Stimulated activated CD8-positive, alpha-beta memory T cell treated with anti-CD3 and anti-CD28 coated beads, Interleukin-7, amount 100 ng/mL, for 48 hours (primary cell): ENCODE measurements at regions not wholly inside any gene's neighbourhood (a gene's known extent, or its start where the extent isn't known, plus 50 kb on each side); places are given as distances from the start of the nearest gene placed in this dataset.
A peak's percentile ranks its signal among the peaks of the same experiment; 100 is the strongest.

ENCODE experiments used
- DNase-seq, 2 donors: peaks; one replicate each; pipeline ENCODE4 v3.0.0-alpha.2; 2020; ENCODE audit warnings: low read depth in 1 of 2; ENCODE audit errors: extremely low read depth in 1 of 2

DNA sequence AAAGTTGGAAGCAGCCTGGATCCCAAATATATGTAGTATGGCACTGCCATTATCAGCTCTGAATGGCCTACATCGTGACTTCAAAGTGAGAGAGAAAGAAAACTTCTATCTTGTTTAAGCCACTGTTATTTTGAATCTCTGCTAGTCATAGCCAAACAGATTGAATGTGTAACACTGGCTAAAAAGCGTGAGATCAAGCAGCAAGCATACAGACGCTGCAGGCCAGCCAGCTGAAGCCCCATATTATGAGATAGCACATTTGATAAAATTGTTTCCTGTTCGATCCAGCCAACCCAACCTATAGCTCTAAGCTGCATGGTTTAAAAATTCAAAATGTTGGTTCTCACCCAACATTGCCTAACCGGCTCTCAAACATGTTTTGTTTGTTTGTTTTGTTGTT, 95.0 kb downstream of the DUSP6 start:
- DNase-seq = no peak

DNA sequence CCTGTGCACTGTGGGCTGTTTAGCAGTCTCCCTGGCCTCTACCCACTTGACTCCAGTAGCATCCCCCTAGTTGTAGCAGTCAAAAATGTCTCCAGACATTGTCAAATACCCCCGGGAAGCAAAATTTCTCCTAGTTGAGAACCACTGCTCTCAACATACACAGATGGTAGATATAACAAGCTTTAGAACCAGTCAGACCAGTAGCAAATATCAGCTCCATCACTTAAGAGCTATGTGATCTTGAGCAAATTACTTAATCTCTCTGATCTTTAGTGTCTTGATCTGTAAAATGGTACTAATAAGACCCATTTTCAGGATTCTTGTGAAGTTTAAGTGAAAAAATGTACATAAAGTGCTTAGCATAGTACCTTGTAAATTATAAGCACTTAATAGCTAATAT, 96.2 kb downstream of the DUSP6 start:
- DNase-seq = no peak

DNA sequence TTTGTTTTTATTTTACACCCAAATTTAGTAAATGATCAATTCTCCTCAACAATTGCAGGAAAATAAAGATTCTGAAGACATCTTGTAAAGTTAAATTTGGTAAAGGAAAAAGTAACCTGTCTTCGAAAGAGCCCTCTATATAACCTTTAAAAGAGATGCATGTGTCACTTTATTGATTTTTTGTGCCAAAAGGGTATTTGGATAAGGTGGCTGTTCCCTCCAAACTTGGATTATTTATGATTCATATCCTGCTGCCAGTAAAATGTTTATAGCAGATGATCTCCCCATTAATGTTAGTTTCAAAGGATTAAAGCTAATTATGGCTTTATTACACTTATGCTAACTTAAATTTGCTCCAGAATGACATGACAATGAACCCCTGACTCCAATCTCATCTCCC, 98.8 kb downstream of the DUSP6 start:
- no peak for DNase-seq

DNA sequence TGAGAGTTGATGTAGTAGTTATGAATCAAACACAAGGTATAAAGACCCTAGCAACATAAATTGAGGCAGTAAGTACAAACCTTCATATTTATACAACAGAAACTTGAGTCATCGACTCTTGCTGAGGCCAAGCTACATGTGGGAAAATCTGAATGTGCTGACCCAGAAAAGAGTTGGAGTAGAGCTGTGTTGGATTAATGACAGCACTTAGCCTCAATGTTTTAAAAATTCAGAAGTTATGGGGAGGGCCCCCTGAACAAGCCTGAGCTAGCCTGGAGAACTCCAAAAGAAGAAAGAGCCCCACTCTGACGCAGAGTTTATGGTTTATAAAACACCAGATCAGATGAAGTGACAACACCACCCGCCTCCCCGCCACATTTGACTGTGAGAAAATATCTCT, 100.0 kb downstream of the DUSP6 start:
- DNase-seq = no peak

DNA sequence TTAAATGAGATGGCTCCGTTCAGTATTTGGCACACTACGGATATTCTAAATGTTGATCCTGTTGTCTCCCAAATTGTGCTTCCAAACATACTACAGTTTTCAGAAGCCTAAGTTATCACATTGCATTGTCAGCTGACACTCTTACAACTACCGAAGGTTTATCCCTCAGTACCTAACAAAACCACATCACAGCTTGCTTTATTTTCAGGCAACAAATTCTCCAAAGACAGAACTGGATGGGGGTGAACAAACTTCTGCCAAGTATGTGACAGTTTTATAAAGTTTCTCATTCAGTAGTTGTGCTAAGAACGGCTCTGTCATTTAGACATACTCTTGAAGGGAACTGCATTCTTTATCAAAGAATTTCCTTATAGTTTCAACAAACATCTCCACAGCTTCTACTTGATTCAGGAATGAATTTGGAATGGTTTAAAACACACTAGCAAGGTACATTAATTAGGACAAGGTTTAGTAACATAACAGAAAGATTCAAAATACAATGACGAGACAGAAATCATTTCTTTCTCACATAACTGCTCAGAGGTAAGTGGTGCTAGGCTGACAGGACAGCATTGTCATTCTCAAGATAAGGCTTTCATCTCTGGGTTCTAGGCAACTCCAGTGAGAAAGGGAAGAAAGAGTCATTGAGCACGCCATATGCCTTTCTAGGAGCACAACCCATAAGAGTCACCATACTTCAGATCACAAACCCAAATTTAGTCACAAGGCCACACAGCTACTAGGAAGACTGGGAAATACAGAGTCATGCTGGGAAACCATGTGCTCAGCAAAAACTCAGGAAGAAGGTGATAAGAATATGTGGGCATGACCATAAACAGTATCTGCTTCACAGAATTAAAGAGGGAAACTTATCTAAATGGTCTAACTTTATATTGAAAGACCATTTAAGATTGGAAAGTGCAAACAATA, 100.7 kb downstream of the DUSP6 start:
- DNase-seq = no peak

DNA sequence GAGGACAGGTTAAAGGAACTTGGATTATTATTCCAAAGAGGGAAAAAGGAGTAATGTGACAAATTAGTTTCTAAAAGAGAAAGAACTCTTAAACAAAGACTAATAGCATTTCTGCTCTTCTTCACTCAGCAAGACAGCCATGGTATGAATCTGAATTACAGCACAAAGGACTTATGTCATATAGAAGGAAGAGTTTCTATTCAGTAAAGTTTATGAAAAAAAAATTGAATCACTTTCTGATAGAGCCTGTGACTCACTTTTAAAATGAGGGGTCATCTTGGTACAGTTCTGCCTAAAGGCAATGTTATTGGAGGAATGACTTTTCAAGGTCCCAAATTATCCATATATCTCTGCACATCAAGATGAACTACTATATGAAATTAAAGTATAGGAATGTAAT, 101.7 kb downstream of the DUSP6 start:
- no peak for DNase-seq

DNA sequence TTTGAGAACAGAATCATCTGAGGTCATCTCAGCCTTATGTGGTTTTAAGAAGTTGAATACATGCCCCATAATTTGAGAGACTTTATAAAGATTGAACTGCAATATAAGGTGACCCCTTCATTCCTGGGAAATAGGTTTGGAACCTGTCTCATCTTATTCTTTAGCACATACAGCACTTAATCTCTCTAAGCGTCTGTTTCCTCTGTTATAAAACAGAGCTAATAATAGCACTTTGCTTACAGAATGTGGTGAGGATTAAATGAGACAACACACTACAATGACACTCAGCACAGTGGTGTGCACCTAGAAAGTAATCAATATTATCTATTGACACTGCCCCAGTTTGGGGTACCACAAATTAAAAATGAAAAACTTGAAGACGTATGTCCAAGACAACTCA, 102.1 kb downstream of the DUSP6 start:
- DNase-seq = no peak

DNA sequence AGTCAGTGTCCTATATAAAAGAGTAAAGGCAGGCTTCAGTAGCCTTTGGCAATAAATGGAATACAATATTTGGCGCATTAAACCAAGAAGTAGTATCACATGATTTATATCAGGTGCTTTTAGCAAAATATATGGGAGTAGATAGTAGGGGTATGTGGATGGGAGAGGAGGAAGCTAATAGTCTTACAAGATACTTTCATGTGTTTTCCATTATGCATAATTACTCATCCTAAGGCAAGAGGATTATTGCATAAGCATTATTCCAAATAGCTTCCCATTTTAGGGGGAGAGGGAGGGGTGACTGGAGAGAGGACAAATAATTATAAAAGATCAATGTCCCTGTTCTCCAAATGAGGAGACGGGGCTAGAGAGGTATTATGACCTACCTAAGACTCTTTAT, 104.3 kb downstream of the DUSP6 start:
- DNase-seq = no peak

DNA sequence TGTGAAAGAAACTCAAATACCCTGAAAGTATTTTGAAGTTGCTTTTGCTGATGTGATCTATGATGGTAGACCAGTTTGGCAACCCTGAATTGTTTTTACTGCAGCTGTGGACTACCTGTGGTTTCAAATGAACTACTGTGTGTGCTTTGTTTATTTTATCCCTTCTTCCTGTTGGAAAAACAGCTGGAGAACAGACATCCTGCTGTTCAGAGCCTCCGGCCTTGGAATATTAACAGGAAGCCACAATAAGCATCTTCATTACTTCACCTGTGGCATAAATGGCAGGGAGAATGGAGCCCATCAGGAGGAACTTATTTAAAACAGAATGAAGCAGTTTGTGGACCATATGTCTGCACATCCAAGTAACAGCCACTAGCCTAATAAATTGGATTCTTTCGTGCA, 104.8 kb downstream of the DUSP6 start:
- no peak for DNase-seq

DNA sequence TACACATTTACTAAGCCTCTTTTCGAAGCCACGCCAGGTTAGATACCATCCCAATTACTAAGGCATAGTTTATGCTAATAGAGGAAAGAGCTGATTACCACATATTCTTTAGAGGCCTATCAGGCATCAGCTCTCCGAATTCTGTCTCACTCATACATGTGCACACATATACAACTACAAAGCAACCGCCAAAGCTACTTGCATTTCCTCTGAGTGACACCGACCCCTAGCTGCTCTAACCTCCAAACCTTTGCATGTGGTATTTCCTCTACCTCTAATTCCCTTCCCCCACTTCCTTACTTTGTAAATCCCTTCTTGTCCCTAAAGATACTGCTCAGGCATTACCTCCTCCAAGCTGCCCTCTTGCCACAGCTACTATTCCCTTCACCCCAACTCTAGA, 107.2 kb downstream of the DUSP6 start:
- DNase-seq = peak in 1 of 2 donors; percentile 41

DNA sequence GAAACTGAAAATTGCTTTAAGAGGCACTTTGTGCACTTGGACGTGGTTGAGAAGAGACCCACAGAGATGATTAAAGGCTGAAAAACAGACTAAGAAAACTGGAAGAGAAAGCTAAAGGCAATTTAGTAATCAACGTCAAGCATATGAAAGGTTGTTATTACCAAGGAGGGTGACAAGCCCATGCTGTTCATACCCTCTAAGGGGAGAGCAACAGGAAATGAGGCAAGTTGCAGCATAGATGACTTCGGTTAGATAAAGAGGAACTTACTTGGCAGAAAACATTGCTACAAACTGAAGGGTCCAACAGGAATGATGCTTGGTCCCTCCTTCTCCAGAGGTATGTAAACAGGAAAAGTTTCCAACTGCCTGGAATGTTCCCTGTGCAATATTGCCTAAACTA, 107.8 kb downstream of the DUSP6 start:
- peak in 1 of 2 donors; percentile 34 for DNase-seq

DNA sequence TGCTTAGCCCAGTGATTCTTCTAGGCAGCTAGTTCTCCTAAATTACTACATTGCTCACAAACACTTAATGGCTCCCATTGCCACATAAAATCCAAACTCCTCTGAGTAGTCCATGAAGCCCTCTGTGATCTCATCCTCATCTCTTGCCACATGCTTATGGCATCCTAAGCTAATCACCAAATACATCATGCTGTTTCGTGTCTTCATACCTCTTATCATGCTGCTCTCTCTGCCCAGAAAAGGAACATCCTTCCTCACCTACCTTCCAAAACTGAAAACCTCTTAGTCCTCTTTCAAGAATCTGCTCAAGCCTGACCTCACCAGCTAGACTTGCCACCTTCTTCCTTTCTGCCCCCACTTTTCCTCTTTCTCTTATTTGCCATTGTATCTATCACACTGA, 108.5 kb downstream of the DUSP6 start:
- no peak for DNase-seq

DNA sequence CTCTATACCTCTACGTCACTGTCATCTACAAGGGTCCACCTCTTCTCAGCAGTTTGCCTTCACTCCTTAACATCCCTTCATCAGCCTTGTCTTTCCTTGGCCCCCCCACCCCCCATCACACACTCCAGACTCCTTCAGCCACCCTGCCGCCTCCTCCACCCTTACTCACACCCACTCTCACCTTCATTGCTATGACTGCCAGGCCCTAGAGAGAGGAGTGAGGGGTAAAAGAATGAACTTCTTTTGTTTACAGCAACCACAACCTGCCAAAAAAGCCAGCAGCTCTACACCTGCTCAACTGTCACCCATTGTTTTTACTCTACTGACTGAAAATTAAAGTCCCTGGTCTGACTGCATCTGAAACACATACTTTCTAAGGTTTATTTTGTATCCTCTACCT, 112.8 kb downstream of the DUSP6 start:
- DNase-seq = no peak

DNA sequence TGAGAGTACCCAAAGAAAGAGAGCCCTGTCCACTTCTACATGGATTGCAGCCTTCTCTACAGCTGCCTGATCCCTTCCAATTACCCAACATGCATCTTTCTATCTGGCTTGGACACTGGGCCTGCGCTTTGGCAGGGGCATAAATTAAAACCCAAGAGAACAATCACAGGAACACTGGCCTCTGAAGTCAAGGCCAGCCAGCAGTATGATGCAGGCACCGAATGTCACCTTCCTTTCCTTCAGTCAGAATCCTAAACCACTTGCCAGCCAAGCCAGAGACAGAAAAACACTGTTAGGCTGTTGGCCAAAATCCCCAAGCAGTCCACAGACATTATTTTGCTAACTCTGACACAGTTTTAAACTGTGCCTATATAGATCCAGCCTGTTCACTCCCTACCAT, 113.7 kb downstream of the DUSP6 start:
- no peak for DNase-seq

DNA sequence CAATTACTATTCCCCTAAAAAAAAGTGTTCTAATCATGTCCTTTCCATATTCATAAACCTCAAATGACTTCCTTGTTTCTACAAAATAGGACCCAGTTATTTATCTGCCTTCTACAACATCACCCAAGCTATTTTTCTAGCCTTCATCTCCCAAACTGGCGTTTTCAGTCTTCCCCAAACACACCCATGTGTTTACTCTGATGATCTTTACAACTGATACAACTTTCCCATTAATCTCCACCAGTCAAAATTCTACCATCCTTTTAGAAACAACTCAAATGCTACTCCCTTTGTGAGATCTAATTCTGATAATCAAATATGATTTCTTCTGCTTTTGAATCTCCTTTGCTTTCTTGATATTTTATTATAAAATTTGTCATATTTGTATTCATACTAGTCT, 114.5 kb downstream of the DUSP6 start:
- DNase-seq = no peak

DNA sequence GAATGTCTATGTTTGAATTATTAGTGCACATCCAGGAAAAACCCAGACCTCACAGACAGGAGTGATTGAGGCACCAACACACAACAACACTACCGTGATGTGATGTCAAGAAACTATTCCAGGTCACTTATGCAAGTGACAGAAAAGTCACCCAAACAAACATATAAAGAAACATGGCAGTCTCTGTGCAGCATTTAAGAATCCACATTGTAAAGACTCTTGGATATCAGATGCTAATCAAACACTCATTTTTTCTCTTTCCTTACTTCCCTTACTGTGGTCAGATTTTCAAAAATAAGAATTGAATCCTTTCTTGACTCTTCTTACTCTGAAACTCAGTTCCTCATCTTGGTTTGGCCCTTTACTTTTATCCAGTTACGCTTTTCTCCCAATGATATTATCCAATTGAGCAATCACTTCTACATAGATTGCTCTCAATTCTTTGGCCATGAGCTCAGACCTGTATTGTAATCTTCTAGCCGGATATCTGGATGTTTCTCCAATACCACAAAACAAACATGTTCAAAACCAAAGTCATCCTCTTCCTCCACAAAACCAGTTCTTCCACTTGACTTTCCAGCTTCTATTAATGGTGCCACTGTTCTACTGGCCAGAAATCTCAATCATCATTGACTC, 115.4 kb downstream of the DUSP6 start:
- DNase-seq = no peak

DNA sequence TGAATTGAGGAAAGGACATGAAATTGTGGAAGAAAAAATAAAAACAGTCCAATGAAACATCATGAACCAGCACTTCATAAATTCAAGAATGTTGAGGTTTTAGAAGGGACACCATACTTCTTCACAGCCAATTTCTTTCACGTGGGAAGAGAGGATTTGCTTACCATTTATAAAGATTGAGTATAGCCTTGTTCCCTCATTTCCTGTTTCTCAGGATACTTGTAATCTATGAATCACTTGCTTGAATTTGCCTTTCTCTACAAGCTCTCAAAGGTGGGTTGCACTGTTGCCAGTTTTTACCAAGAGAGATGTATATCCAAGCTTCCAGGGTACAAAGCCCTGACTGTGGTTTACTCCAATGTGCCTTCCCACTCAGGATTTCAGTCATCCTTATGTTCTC, 116.1 kb downstream of the DUSP6 start:
- no peak for DNase-seq

DNA sequence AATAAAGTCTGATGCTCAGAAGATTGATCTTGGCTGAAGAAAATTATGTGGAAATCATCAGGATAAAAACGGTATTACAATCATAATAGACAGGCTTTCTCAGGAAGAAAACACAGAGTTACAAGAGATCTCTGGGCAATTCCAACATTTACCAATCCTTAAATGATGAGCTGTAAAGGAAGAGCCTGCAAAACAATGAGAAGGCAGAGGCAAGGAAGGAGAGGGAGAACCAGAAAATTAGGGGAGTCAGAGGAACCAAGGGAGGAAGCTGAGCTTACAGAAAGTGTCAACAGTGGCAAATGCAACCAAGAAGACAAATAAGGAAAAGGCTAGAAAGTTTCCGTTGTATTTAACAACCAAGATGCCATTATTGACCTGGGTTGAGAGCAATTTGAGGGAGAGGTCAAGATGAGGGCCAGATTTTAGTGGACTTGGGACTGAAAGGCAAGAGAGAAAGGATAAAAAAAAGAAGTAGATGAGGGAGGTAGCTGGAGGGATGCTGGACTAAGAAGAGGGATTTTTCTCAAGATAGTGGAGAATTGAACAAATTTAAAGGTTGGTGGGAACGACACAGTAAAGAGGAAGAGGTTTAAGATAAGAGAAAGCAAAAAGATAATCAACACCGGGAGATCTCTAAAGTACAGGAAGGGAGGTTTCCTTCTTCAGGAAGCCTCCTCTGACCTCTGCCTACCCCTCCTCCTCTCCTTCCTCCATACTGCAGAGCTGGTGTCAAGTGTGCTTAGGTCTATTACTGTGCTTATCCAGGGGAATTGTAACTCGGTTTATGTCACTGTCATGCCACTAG, 116.9 kb downstream of the DUSP6 start:
- no peak for DNase-seq

DNA sequence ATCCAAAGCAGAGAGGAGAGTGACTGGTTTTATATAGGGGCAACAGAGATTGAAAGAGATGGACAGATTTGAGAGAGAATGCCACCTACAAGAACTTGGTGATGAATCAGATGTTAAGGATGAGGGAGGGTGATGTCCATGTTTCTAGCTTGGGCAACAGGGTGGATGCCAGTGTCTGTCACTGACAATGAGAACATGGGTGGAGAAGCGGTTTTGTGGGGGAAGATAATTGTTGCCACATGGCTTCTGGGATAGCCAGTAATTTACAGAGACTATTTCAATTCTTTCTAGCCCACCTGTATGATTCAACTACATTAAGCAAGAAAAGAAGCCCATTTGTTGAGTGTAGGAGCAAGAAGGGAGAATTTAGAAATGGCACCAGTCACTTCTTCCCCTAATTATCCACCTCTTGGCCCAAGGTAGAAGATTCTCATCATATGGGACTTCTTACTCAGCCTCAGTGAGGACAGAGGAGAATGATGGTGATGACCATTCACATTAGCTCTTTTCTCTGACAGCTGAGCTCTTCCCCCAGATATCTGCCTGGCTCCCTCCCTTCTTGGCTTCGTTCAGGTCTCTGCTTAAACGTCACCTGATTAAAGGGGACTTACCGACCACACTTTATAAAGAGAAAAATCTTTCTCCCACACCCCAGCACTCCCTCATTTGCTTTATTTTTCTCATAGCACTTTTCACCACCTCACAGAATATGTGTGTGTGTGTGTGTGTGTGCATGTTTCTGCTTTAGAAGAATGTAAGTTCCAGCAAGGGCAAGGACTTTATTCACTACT, 117.8 kb downstream of the DUSP6 start:
- no peak for DNase-seq

DNA sequence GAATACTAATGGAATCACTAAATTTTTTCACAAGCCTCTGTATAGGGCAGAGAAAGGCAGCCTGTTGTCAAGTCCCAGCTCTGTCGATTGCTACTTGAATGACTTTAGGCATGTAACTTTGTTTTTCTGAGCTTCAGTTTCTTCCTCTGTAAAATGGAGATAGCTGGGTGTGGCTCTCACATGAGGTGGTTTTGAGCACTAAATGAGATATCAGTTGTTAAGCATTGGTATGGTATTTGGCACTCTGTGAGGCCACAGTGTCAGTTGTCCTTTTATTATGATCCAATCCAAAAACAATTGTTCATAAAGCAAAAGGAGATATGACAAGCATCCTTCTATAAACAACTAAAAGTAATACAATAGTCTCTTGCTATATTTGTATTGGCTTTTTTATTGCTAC, 120.6 kb downstream of the DUSP6 start:
- DNase-seq = no peak
